Heart right ventricle (tissue), 16 donors: ENCODE measurements at regions not wholly inside any gene's neighbourhood (a gene's known extent, or its start where the extent isn't known, plus 50 kb on each side); places are given as distances from the start of the nearest gene placed in this dataset.

Experiments
- ATAC-seq, 8 donors: fragments of 200-7000 bp; cut with Tn5 transposase; one replicate each; pipeline ENCODE4 v1.9.1; 2020; ENCODE audit warnings: mild to moderate bottlenecking in 8 of 8, moderate library complexity in 8 of 8, moderate number of reproducible peaks in 1 of 8
- DNase-seq, 2 donors: peaks; one replicate each; pipeline ENCODE4 v3.0.0-alpha.2; 2020
- H3K27ac ChIP-seq, 10 donors: fragments of 200-600 bp; sonication (generic) in 2 of 10; one replicate each; pipeline versions ENCODE4 v1.5.0 to v1.8.0; 2020 to 2022; ENCODE audit warnings: mild to moderate bottlenecking in 3 of 10
- H3K27me3 ChIP-seq, 7 donors: fragments of 200-600 bp; one replicate each; pipeline ENCODE4 v1.8.0; 2021 to 2022; ENCODE audit warnings: mild to moderate bottlenecking in 2 of 7
- H3K36me3 ChIP-seq, 9 donors: fragments of 200-600 bp; sonication (generic) in 1 of 9; one replicate each; pipeline versions ENCODE4 v1.5.0 to v1.8.0; 2020 to 2022; ENCODE audit warnings: mild to moderate bottlenecking in 2 of 9
- H3K4me1 ChIP-seq, 9 donors: fragments of 200-600 bp; sonication (generic) in 1 of 9; one replicate each; pipeline versions ENCODE4 v1.5.0 to v1.8.0; 2020 to 2022; ENCODE audit warnings: mild to moderate bottlenecking in 4 of 9
- H3K4me3 ChIP-seq, 10 donors: fragments of 200-600 bp; sonication (generic) in 2 of 10; one replicate each; pipeline versions ENCODE4 v1.5.0 to v1.8.0; 2020 to 2022; ENCODE audit warnings: mild to moderate bottlenecking in 7 of 10, moderate library complexity in 2 of 10
- H3K9me3 ChIP-seq, 11 donors: fragments of 200-600 bp in 10 of 11; sonication (generic) in 2 of 11; one replicate each; pipeline versions ENCODE4 v1.5.0 to v1.8.0; 2013 to 2022; ENCODE audit warnings: mild to moderate bottlenecking in 2 of 11, control low read depth in 1 of 11, moderate library complexity in 1 of 11
- CTCF ChIP-seq, 9 donors: fragments of 200-600 bp; sonication (generic) in 2 of 9; IDR thresholded peaks; one replicate each; pipeline versions ENCODE4 v1.5.0 to v1.8.0; 2021 to 2022; ENCODE audit warnings: antibody characterized with exemption in 9 of 9, mild to moderate bottlenecking in 5 of 9, moderate library complexity in 1 of 9
- WGBS, 2 donors: extraction: QIAGEN DNeasy Blood & Tissue Kit; methylation state at CpG; one replicate each; pipeline ENCODE4 v1.1.7; 2013; ENCODE audit warnings: inconsistent platforms in 1 of 2; 5-methylcytosine and 5-hydroxymethylcytosine counted together
- intact Hi-C, 10 donors: fragments of 100-400 bp; cut with DNase I; formaldehyde crosslinking; loops; one replicate each; pipeline versions ENCODE4 v1.11.1 to v1.14.2; 2022
- donor health status: Arrhythmogenic right ventricular cardiomyopathy.
- donor health status: ischemic (EF 13 %, LVEDD 7.1; RV severe dilation, severe dysfunction).
- donor health status: healthy with polysubstance abuse.
- donor health status: DM: no; HTN: yes; CAD: no.
- donor health status: DM: no; HTN: no; CAD: no.
- donor health status: ischemic (EF 25% LVEDD 6.9; RV normal size, moderate dysfunction).
- donor health status: ischemic (EF 25% LVEDD 5.7; RV mildly dilated, moderate dysfunction).
- donor health status: healthy.
- donor health status: DM: yes; HTN: yes; CAD: no.
- donor health status: Ischemic cardiomyopathy.
- donor health status: ischemic (EF 35%, LVEDD 5.7; RV mildly dilated, moderate dysfunction).
- donor health status: nonischemic (EF 11% LVEDD 7.7; RV severe dilation, severe dysfunction).
- donor health status: DM: yes; HTN: yes; CAD: no.
- donor health status: PGD.
- donor health status: ischemic (EF 29% LVEDD 5.4; RV normal size, mild dysfunction).
- donor health status: nonischemic (EF 23%, LVEDD 6.1; RV moderate dilation, normal function).

- no peak for ATAC-seq
- H3K36me3 ChIP-seq = no peaks in the 10 kb centered on the region
- TF ChIP-seq CTCF (IDR thresholded peaks at IDR 0.05) = no peak
- intact Hi-C loops = no loop called here
- H3K4me1 ChIP-seq = no peaks in the 10 kb centered on the region
- H3K27ac ChIP-seq = no peak overlapping the region
- peaks cover 0 to 5% (median 0%) of the 10 kb centered on the region in 11 donors for H3K9me3 ChIP-seq
- WGBS, 2 donors = 59 to 66% methylated on average over 1 of the region's 1 CpG
- no peak overlapping the region for H3K4me3 ChIP-seq
- H3K27me3 ChIP-seq = no peaks in the 10 kb centered on the region
- DNase-seq = no peak
Measured at GRCh38 chr7:124692425-124692824, 73.2 kb downstream of the GPR37 start.

- no peak for TF ChIP-seq CTCF (IDR thresholded peaks at IDR 0.05)
Measured at GRCh38 chr7:124690840-124691239, 74.8 kb downstream of the GPR37 start.

GRCh38 chr7:124689931-124690330, 75.7 kb downstream of the GPR37 start:
- DNase-seq (no peak), ATAC-seq (no peak)
- intact Hi-C loops = no loop called here
- no peaks in the 10 kb centered on the region for H3K27me3 ChIP-seq
- peaks cover 0 to 4% (median 0%) of the 10 kb centered on the region in 9 donors for H3K4me1 ChIP-seq
- TF ChIP-seq CTCF (IDR thresholded peaks at IDR 0.05) = no peak
- H3K36me3 ChIP-seq = no peaks in the 10 kb centered on the region
- H3K27ac ChIP-seq = no peak overlapping the region
- H3K4me3 ChIP-seq = no peak overlapping the region
- peaks cover 0 to 5% (median 0%) of the 10 kb centered on the region in 11 donors for H3K9me3 ChIP-seq
- 83 to 85% methylated on average over 1 of the region's 1 CpG for WGBS, 2 donors

More at GRCh38 chr7:124690840-124691239, 74.8 kb downstream of the GPR37 start:
- no peak overlapping the region for H3K27ac ChIP-seq
- no peak overlapping the region for H3K4me3 ChIP-seq
- H3K36me3 ChIP-seq = no peaks in the 10 kb centered on the region
- peaks cover 0 to 5% (median 0%) of the 10 kb centered on the region in 11 donors for H3K9me3 ChIP-seq
- intact Hi-C loops = no loop called here
- H3K27me3 ChIP-seq = no peaks in the 10 kb centered on the region
- H3K4me1 ChIP-seq = peaks cover 0 to 4% (median 0%) of the 10 kb centered on the region in 9 donors
- ATAC-seq = no peak
- no peak for DNase-seq

GRCh38 chr7:124689523-124689922, 76.1 kb downstream of the GPR37 start:
- no peak for TF ChIP-seq CTCF (IDR thresholded peaks at IDR 0.05)
- no peak for ATAC-seq
- H3K36me3 ChIP-seq = no peaks in the 10 kb centered on the region

More at GRCh38 chr7:124689523-124689922, 76.1 kb downstream of the GPR37 start:
- Histone ChIP-seq H3K9me3 (peaks cover 0 to 5% (median 0%) of the 10 kb centered on the region in 11 donors), H3K27me3 (no peaks in the 10 kb centered on the region), H3K27ac (no peak overlapping the region), H3K4me1 (peaks cover 0 to 4% (median 0%) of the 10 kb centered on the region in 9 donors), H3K4me3 (no peak overlapping the region)
- no peak for DNase-seq
- WGBS, 2 donors = 54 to 61% methylated on average over 2 of the region's 2 CpGs
- intact Hi-C loops = no loop called here
